ENCODE measurements at regions not wholly inside any gene's neighbourhood (a gene's known extent, or its start where the extent isn't known, plus 50 kb on each side); places are given as distances from the start of the nearest gene placed in this dataset.

DNA sequence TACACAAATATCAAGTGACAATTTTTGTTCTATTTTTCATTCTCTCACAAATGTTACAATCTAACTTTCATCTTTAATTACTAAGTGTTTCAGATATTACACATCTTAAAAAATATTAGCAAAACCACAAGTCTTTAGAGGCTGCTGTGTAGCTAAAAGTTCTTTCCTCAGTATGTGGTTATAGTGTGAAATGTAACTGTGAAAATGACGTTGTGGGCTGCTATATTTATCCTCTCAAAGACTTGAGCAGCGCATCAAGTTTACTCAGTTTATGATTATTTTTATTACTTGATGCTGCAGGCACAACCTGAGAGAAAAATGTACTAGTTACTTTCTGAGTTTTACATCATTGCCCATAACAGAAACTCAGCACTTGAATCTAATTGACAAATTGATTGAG lies 2860.6 kb upstream of the PCDH20 start:
- no peak for DNase-seq (ENCODE audit: low read depth)
- TF ChIP-seq, protein P1, sequence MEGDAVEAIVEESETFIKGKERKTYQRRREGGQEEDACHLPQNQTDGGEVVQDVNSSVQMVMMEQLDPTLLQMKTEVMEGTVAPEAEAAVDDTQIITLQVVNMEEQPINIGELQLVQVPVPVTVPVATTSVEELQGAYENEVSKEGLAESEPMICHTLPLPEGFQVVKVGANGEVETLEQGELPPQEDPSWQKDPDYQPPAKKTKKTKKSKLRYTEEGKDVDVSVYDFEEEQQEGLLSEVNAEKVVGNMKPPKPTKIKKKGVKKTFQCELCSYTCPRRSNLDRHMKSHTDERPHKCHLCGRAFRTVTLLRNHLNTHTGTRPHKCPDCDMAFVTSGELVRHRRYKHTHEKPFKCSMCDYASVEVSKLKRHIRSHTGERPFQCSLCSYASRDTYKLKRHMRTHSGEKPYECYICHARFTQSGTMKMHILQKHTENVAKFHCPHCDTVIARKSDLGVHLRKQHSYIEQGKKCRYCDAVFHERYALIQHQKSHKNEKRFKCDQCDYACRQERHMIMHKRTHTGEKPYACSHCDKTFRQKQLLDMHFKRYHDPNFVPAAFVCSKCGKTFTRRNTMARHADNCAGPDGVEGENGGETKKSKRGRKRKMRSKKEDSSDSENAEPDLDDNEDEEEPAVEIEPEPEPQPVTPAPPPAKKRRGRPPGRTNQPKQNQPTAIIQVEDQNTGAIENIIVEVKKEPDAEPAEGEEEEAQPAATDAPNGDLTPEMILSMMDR (conservative IDR thresholded peaks at IDR 0.05; ENCODE audit: control insufficient read depth, insufficient read depth, low read depth, low read length) = no peak
- H3K4me3 ChIP-seq (ENCODE audit: control insufficient read depth, low read depth, low read length) = no peak overlapping the region

DNA sequence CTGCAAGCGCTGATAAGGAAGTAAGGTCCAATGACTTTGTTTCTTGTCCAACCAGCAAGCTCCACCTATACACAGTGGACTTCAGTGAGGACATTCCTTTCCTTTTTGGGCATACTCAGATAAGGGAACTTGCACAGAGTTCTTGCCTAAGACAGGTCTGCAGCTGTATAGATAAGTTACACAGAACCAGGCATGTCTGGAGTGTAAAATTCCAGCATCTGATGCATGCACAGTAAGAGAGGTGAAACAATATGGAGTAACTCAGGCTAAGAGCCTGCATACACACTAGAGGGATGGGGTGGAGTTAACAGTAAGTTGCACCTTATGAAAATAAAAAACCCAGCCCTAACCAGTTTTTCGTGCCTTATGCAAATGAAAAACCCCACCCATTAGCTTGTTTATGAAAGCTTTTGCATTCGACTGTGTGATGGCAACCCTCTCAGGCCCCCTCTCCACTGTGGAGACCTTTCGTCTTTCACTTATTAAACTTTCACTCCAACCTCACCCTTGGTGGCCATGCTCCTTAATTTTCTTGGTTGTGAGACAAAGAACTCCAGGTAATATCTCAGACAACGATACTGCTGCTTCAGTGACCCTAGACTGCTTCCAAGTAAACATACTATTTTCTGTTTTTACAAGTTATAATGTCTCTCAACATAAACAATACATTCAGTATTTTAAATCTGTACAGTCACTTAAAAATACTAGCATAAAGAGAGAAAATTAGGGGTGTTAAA lies 2859.0 kb upstream of the PCDH20 start:
- TF ChIP-seq, protein P1 (conservative IDR thresholded peaks at IDR 0.05; ENCODE audit: control insufficient read depth, insufficient read depth, low read depth, low read length) = no peak
- DNase-seq (ENCODE audit: low read depth) = no peak
- no peak overlapping the region for H3K4me3 ChIP-seq (ENCODE audit: control insufficient read depth, low read depth, low read length)

DNA sequence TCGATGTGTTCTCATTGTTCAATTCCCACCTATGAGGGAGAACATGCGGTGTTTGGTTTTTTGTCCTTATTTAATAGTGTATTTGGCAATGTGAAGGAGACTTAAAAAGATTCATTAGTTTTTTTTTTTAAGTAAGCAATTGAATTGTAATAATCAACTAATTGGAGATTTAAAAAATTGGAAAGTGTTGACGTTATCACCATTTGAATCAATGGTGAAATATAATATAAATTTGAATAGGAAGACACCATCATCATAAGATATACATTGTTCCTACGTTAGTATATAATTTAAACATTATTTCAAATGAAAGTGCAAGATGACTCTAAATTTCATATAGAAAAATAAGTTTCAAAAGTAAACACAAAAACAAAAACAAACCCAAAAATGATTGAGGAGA lies 2858.1 kb upstream of the PCDH20 start:
- no peak overlapping the region for H3K4me3 ChIP-seq (ENCODE audit: control insufficient read depth, low read depth, low read length)
- DNase-seq (ENCODE audit: low read depth) = no peak
- TF ChIP-seq, protein P1 (conservative IDR thresholded peaks at IDR 0.05; ENCODE audit: control insufficient read depth, insufficient read depth, low read depth, low read length) = no peak

DNA sequence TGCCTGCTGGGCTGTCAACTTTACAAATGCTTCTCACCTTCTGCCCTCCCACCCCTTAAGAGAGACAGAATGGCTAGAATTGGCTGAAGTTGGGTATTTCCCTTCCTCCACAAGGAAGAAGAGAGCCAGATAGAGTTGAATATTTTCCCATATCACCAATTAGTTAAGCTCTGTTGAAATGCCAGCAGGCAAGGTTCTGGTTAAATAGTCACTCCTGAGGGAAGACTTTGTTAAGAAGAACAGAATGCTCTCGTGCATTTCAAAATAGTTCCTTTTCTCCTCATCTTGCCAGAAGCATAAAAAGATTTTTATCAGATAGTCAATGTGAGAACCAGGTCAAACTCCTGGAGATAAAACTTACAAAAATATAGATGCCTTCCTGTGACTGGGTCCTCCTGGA lies 2857.0 kb upstream of the PCDH20 start:
- no peak overlapping the region for H3K4me3 ChIP-seq (ENCODE audit: control insufficient read depth, low read depth, low read length)
- TF ChIP-seq, protein P1 (conservative IDR thresholded peaks at IDR 0.05; ENCODE audit: control insufficient read depth, insufficient read depth, low read depth, low read length) = no peak
- DNase-seq (ENCODE audit: low read depth) = no peak

DNA sequence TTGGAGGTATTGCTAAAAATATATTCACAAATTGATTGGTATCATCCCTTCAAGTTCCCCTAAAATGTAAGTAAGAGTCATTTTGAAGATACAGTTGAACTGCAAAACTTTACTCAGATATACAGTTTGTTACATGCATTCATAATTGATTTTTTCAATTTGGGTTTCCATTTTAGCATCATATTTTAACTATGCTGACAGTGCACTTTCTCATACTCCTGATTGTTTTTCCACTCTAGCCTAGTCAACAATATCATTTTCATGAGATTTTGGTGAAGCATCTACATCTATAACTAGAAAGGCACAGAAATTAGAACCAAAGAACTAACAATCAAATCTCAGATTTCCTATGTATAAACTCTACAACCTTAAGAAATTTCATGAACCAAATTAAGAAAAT lies 2850.4 kb upstream of the PCDH20 start:
- DNase-seq (ENCODE audit: low read depth) = no peak
- no peak overlapping the region for H3K4me3 ChIP-seq (ENCODE audit: control insufficient read depth, low read depth, low read length)
- TF ChIP-seq, protein P1 (conservative IDR thresholded peaks at IDR 0.05; ENCODE audit: control insufficient read depth, insufficient read depth, low read depth, low read length) = no peak

DNA sequence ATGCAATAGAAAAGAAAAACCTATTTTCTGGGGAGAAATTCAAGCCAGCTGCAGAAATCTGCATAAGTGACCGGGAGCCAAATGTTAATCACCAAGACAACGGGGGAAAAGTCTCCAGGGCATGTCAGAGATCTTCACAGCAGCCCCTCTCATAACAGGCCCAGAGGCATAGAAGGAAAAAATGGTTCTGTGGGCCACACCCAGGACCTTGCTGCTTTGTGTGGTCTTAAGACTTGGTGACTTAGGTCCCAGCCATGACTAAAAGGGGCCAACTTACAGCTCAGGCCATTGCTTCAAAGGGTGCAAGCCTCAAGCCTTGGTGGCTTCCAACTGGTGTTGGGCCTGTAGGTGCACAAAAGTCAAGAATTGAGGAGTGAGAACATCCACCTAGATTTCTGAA lies 2847.6 kb upstream of the PCDH20 start:
- DNase-seq (ENCODE audit: low read depth) = no peak
- TF ChIP-seq, protein P1 (conservative IDR thresholded peaks at IDR 0.05; ENCODE audit: control insufficient read depth, insufficient read depth, low read depth, low read length) = no peak
- no peak overlapping the region for H3K4me3 ChIP-seq (ENCODE audit: control insufficient read depth, low read depth, low read length)

Data from fibroblast of mammary gland (primary cell).